NB4 (cell line): ENCODE measurements at regions not wholly inside any gene's neighbourhood (a gene's known extent, or its start where the extent isn't known, plus 50 kb on each side); places are given as distances from the start of the nearest gene placed in this dataset.

Experiments
- MYC ChIP-seq: IDR thresholded peaks from 2 replicates; pipeline ENCODE4 v1.6.1; 2011; ENCODE audit warnings: low read depth, low read length
- POLR2A ChIP-seq: IDR thresholded peaks from 2 replicates; pipeline ENCODE4 v1.6.1; 2011; ENCODE audit warnings: mild to moderate bottlenecking; ENCODE audit not compliant: insufficient read length; ENCODE audit errors: extremely low read depth
- TF ChIP-seq, protein P1 (sequence below): IDR thresholded peaks from one replicate; pipeline ENCODE4 v1.5.1; 2012; ENCODE audit warnings: low read depth, low read length
- TF ChIP-seq, protein P2 (sequence below): IDR thresholded peaks from 2 replicates; pipeline ENCODE4 v1.6.1; 2011; ENCODE audit warnings: low read depth, low read length

DNA sequence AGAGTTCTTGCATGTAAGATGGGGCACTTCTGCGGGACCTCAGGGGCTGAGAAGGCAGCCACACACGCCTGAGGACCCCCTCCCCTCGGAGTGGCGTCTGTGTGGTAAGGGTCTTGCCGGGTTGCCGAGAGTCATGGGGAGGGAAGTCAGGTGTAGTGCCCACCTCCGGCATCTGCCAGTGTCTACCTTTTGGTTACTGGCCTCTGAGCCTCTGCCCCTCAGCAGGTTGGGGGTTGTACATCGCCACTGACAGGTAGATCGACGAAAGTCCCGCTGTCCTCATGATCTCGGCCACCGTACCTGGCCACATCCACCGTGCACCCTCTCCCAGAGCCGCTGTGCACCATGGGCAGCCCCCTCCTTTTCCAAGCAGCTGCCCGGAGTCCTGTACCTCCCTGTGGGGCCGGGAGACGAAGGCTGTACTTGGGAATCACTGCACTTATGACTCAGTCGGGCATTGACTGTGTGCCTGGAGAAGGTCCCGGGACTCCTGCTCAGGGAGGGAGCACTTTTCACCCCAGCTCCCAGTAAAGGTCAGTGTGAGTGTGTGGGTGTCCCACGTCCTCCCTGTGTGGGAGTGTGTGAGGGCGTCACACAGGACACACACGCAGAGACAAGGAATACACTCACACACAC is 332.4 kb upstream of the MYT1L start:
- TF ChIP-seq, protein P1, sequence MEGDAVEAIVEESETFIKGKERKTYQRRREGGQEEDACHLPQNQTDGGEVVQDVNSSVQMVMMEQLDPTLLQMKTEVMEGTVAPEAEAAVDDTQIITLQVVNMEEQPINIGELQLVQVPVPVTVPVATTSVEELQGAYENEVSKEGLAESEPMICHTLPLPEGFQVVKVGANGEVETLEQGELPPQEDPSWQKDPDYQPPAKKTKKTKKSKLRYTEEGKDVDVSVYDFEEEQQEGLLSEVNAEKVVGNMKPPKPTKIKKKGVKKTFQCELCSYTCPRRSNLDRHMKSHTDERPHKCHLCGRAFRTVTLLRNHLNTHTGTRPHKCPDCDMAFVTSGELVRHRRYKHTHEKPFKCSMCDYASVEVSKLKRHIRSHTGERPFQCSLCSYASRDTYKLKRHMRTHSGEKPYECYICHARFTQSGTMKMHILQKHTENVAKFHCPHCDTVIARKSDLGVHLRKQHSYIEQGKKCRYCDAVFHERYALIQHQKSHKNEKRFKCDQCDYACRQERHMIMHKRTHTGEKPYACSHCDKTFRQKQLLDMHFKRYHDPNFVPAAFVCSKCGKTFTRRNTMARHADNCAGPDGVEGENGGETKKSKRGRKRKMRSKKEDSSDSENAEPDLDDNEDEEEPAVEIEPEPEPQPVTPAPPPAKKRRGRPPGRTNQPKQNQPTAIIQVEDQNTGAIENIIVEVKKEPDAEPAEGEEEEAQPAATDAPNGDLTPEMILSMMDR: no peak
- TF ChIP-seq, protein P2, sequence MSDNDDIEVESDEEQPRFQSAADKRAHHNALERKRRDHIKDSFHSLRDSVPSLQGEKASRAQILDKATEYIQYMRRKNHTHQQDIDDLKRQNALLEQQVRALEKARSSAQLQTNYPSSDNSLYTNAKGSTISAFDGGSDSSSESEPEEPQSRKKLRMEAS: no peak
- TF ChIP-seq POLR2A (no peak), MYC (no peak)
